ENCODE measurements at regions not wholly inside any gene's neighbourhood (a gene's known extent, or its start where the extent isn't known, plus 50 kb on each side); places are given as distances from the start of the nearest gene placed in this dataset.

GRCh38 chr5:116661419-116661818 lies 86.8 kb upstream of the SEMA6A start:
- FAIRE-seq (no peak), DNase-seq (ENCODE audit: extremely low spot score, insufficient read length, low read depth) (no peak)

- DNase-seq (ENCODE audit: extremely low spot score, insufficient read length, low read depth) = no peak
These were observed 86.3 kb upstream of the SEMA6A start for GRCh38 chr5:116660929-116661328.

GRCh38 chr5:116658830-116659229 lies 84.2 kb upstream of the SEMA6A start:
- DNase-seq (ENCODE audit: extremely low spot score, insufficient read length, low read depth) = no peak
- FAIRE-seq = peak; percentile 18

More at GRCh38 chr5:116660929-116661328, 86.3 kb upstream of the SEMA6A start:
- no peak for FAIRE-seq

GRCh38 chr5:116658141-116658540 lies 83.5 kb upstream of the SEMA6A start:
- DNase-seq (ENCODE audit: extremely low spot score, insufficient read length, low read depth) = no peak
- no peak for FAIRE-seq

GRCh38 chr5:116655431-116655830 lies 80.8 kb upstream of the SEMA6A start:
- no peak for DNase-seq (ENCODE audit: extremely low spot score, insufficient read length, low read depth)
- FAIRE-seq = no peak

- DNase-seq (ENCODE audit: extremely low spot score, insufficient read length, low read depth) (no peak), FAIRE-seq (no peak)
These were observed 80.3 kb upstream of the SEMA6A start for GRCh38 chr5:116654925-116655324.

GRCh38 chr5:116652903-116653302 lies 78.3 kb upstream of the SEMA6A start:
- FAIRE-seq (peak; percentile 58), DNase-seq (ENCODE audit: extremely low spot score, insufficient read length, low read depth) (no peak)

- FAIRE-seq (peak; percentile 86), DNase-seq (ENCODE audit: extremely low spot score, insufficient read length, low read depth) (no peak)
These were observed 77.6 kb upstream of the SEMA6A start for GRCh38 chr5:116652196-116652729.

GRCh38 chr5:116651653-116652052 lies 77.0 kb upstream of the SEMA6A start:
- FAIRE-seq (no peak), DNase-seq (ENCODE audit: extremely low spot score, insufficient read length, low read depth) (no peak)

- FAIRE-seq = peak; percentile 53
These were observed 76.3 kb upstream of the SEMA6A start for GRCh38 chr5:116650964-116651363.

GRCh38 chr5:116650544-116650943 lies 75.9 kb upstream of the SEMA6A start:
- FAIRE-seq (no peak), DNase-seq (ENCODE audit: extremely low spot score, insufficient read length, low read depth) (no peak)

More at GRCh38 chr5:116650964-116651363, 76.3 kb upstream of the SEMA6A start:
- no peak for DNase-seq (ENCODE audit: extremely low spot score, insufficient read length, low read depth)

GRCh38 chr5:116646611-116647289 lies 72.1 kb upstream of the SEMA6A start:
- FAIRE-seq (no peak), DNase-seq (ENCODE audit: extremely low spot score, insufficient read length, low read depth) (no peak)

- FAIRE-seq = peak; percentile 18
- DNase-seq (ENCODE audit: extremely low spot score, insufficient read length, low read depth) = no peak
These were observed 71.0 kb upstream of the SEMA6A start for GRCh38 chr5:116645627-116646026.

GRCh38 chr5:116640236-116640635 lies 65.6 kb upstream of the SEMA6A start:
- FAIRE-seq (no peak), DNase-seq (ENCODE audit: extremely low spot score, insufficient read length, low read depth) (no peak)

GRCh38 chr5:116637149-116637740 lies 62.6 kb upstream of the SEMA6A start:
- FAIRE-seq (no peak), DNase-seq (ENCODE audit: extremely low spot score, insufficient read length, low read depth) (no peak)

GRCh38 chr5:116632890-116633289 lies 58.3 kb upstream of the SEMA6A start:
- FAIRE-seq (peak; percentile 69), DNase-seq (ENCODE audit: extremely low spot score, insufficient read length, low read depth) (no peak)

GRCh38 chr5:116631147-116631546 lies 56.5 kb upstream of the SEMA6A start:
- FAIRE-seq (no peak), DNase-seq (ENCODE audit: extremely low spot score, insufficient read length, low read depth) (no peak)

- FAIRE-seq = no peak
- no peak for DNase-seq (ENCODE audit: extremely low spot score, insufficient read length, low read depth)
These were observed 54.5 kb upstream of the SEMA6A start for GRCh38 chr5:116629168-116629567.

GRCh38 chr5:116626945-116627679 lies 52.5 kb upstream of the SEMA6A start:
- DNase-seq (ENCODE audit: extremely low spot score, insufficient read length, low read depth) (no peak), FAIRE-seq (peak; percentile 50)

GRCh38 chr5:116626272-116626723 lies 51.7 kb upstream of the SEMA6A start:
- no peak for FAIRE-seq
- no peak for DNase-seq (ENCODE audit: extremely low spot score, insufficient read length, low read depth)

Measured in GM18507 (cell line).